ENCODE measurements at regions not wholly inside any gene's neighbourhood (a gene's known extent, or its start where the extent isn't known, plus 50 kb on each side); places are given as distances from the start of the nearest gene placed in this dataset.

- DNase-seq, result no peak
- no peak overlapping the region for H3K4me3 ChIP-seq (replicated peaks in 1 of 3)
- no peaks in the 10 kb centered on the region for H3K9me3 ChIP-seq
- H3K4me1 ChIP-seq, result no peaks in the 10 kb centered on the region
- no peak overlapping the region for H3K27ac ChIP-seq
- intact Hi-C loops (cut with DNase I), result no loop called here
- H3K36me3 ChIP-seq, result no peaks in the 10 kb centered on the region
- TF ChIP-seq POLR2A (IDR thresholded peaks at IDR 0.05) (no peak), CTCF (IDR thresholded peaks at IDR 0.05) (no peak)
- 88 to 100% methylated on average over 2 of the region's 2 CpGs for WGBS, 2 donors
- H3K27me3 ChIP-seq, result no peaks in the 10 kb centered on the region
These were observed 72.7 kb upstream of the CORO2B start for GRCh38 chr15:68506071-68506470.

- 92% methylated on average over 2 of the region's 2 CpGs for WGBS, 2 donors
- TF ChIP-seq POLR2A (IDR thresholded peaks at IDR 0.05) (no peak), CTCF (IDR thresholded peaks at IDR 0.05) (no peak)
- no peaks in the 10 kb centered on the region for H3K4me1 ChIP-seq
- H3K36me3 ChIP-seq, result no peaks in the 10 kb centered on the region
- H3K4me3 ChIP-seq (replicated peaks in 1 of 3), result no peak overlapping the region
- H3K9me3 ChIP-seq, result no peaks in the 10 kb centered on the region
- no peaks in the 10 kb centered on the region for H3K27me3 ChIP-seq
- H3K27ac ChIP-seq, result no peak overlapping the region
- intact Hi-C loops (cut with DNase I), result no loop called here
- no peak for DNase-seq
These were observed 71.3 kb upstream of the CORO2B start for GRCh38 chr15:68507447-68507846.

- intact Hi-C loops (cut with DNase I), result no loop called here
- no peaks in the 10 kb centered on the region for H3K36me3 ChIP-seq
- DNase-seq, result no peak
- no peaks in the 10 kb centered on the region for H3K4me1 ChIP-seq
- TF ChIP-seq POLR2A (IDR thresholded peaks at IDR 0.05), result no peak
- TF ChIP-seq CTCF (IDR thresholded peaks at IDR 0.05), result no peak
- no peaks in the 10 kb centered on the region for H3K27me3 ChIP-seq
- H3K9me3 ChIP-seq, result no peaks in the 10 kb centered on the region
- H3K27ac ChIP-seq, result no peak overlapping the region
- 80 to 91% methylated on average over 11 to 12 of the region's 12 CpGs for WGBS, 2 donors
- H3K4me3 ChIP-seq (replicated peaks in 1 of 3), result no peak overlapping the region
These were observed 70.2 kb upstream of the CORO2B start for GRCh38 chr15:68508485-68509189.

GRCh38 chr15:68510558-68510957, 68.2 kb upstream of the CORO2B start:
- 78 to 80% methylated on average over 2 of the region's 2 CpGs for WGBS, 2 donors
- Histone ChIP-seq H3K4me3 (replicated peaks in 1 of 3) (no peak overlapping the region), H3K27ac (peak overlapping the region in 1 of 3 donors; percentile 17), H3K36me3 (no peaks in the 10 kb centered on the region), H3K27me3 (no peaks in the 10 kb centered on the region), H3K9me3 (no peaks in the 10 kb centered on the region), H3K4me1 (no peaks in the 10 kb centered on the region)
- TF ChIP-seq CTCF (IDR thresholded peaks at IDR 0.05) (no peak), POLR2A (IDR thresholded peaks at IDR 0.05) (no peak)
- intact Hi-C loops (cut with DNase I), result no loop called here
- no peak for DNase-seq

- Histone ChIP-seq H3K9me3 (no peaks in the 10 kb centered on the region), H3K4me1 (no peaks in the 10 kb centered on the region), H3K27me3 (no peaks in the 10 kb centered on the region), H3K27ac (peak overlapping the region in 1 of 3 donors; percentile 17), H3K4me3 (replicated peaks in 1 of 3) (no peak overlapping the region), H3K36me3 (no peaks in the 10 kb centered on the region)
- TF ChIP-seq POLR2A (IDR thresholded peaks at IDR 0.05) (no peak), CTCF (IDR thresholded peaks at IDR 0.05) (no peak)
- intact Hi-C loops (cut with DNase I), result no loop called here
- 80 to 87% methylated on average over 12 of the region's 12 CpGs for WGBS, 2 donors
- DNase-seq, result no peak
These were observed 67.5 kb upstream of the CORO2B start for GRCh38 chr15:68511073-68511991.

Measured in thyroid gland (tissue), 4 donors.